ENCODE measurements at regions not wholly inside any gene's neighbourhood (a gene's known extent, or its start where the extent isn't known, plus 50 kb on each side); places are given as distances from the start of the nearest gene placed in this dataset.
A peak's percentile ranks its signal among the peaks of the same experiment; 100 is the strongest.

GRCh38 chr2:8573234-8573941 is 108.5 kb upstream of the ID2 start:
- 49 to 78% methylated on average over 22 of the region's 22 CpGs for WGBS, 2 donors
- no peak for TF ChIP-seq POLR2AphosphoS5 (IDR thresholded peaks at IDR 0.05)
- no peak for TF ChIP-seq EP300 (IDR thresholded peaks at IDR 0.05)

GRCh38 chr2:8573942-8574195 is 108.0 kb upstream of the ID2 start:
- no peaks in the 10 kb centered on the region for H3K4me1 ChIP-seq
- no peak for DNase-seq
- WGBS, 2 donors: 73 to 83% methylated on average over 9 of the region's 9 CpGs
- no peak overlapping the region for H3K27ac ChIP-seq
- H3K4me3 ChIP-seq: no peak overlapping the region
- no peak for TF ChIP-seq CTCF (IDR thresholded peaks at IDR 0.05)
- TF ChIP-seq POLR2A (IDR thresholded peaks at IDR 0.05): no peak
- no peak for TF ChIP-seq EP300 (IDR thresholded peaks at IDR 0.05)
- no peak for TF ChIP-seq POLR2AphosphoS5 (IDR thresholded peaks at IDR 0.05)
- intact Hi-C loops (cut with DNase I): no loop called here
- no peaks in the 10 kb centered on the region for H3K9me3 ChIP-seq
- no peaks in the 10 kb centered on the region for H3K27me3 ChIP-seq
- no peaks in the 10 kb centered on the region for H3K36me3 ChIP-seq

More at GRCh38 chr2:8573234-8573941, 108.5 kb upstream of the ID2 start:
- Histone ChIP-seq H3K27me3 (no peaks in the 10 kb centered on the region), H3K36me3 (no peaks in the 10 kb centered on the region), H3K4me3 (no peak overlapping the region), H3K27ac (no peak overlapping the region), H3K4me1 (no peaks in the 10 kb centered on the region), H3K9me3 (no peaks in the 10 kb centered on the region)
- intact Hi-C loops (cut with DNase I): no loop called here
- peak; percentile 60 for DNase-seq

GRCh38 chr2:8574196-8575037 is 107.4 kb upstream of the ID2 start:
- H3K27me3 ChIP-seq: no peaks in the 10 kb centered on the region
- H3K36me3 ChIP-seq: no peaks in the 10 kb centered on the region
- WGBS, 2 donors: 82 to 88% methylated on average over 24 of the region's 24 CpGs
- TF ChIP-seq EP300 (IDR thresholded peaks at IDR 0.05) (no peak), POLR2A (IDR thresholded peaks at IDR 0.05) (no peak), POLR2AphosphoS5 (IDR thresholded peaks at IDR 0.05) (no peak), CTCF (IDR thresholded peaks at IDR 0.05) (no peak)
- no peak overlapping the region for H3K4me3 ChIP-seq
- DNase-seq: peak; percentile 57
- intact Hi-C loops (cut with DNase I): no loop called here
- H3K4me1 ChIP-seq: no peaks in the 10 kb centered on the region
- no peak overlapping the region for H3K27ac ChIP-seq
- H3K9me3 ChIP-seq: no peaks in the 10 kb centered on the region

- H3K9me3 ChIP-seq: no peaks in the 10 kb centered on the region
- no peaks in the 10 kb centered on the region for H3K36me3 ChIP-seq
- no peak for TF ChIP-seq CTCF (IDR thresholded peaks at IDR 0.05)
- no peak for TF ChIP-seq EP300 (IDR thresholded peaks at IDR 0.05)
- TF ChIP-seq POLR2AphosphoS5 (IDR thresholded peaks at IDR 0.05): no peak
- TF ChIP-seq POLR2A (IDR thresholded peaks at IDR 0.05): no peak
- 47 to 83% methylated on average over 24 of the region's 24 CpGs for WGBS, 2 donors
- H3K27me3 ChIP-seq: no peaks in the 10 kb centered on the region
- no peak overlapping the region for H3K4me3 ChIP-seq
- intact Hi-C loops (cut with DNase I): no loop called here
- H3K4me1 ChIP-seq: no peaks in the 10 kb centered on the region
- H3K27ac ChIP-seq: no peak overlapping the region
- DNase-seq: peak; percentile 61
These were observed 106.6 kb upstream of the ID2 start for GRCh38 chr2:8575038-8575833.
